ENCODE measurements at regions not wholly inside any gene's neighbourhood (a gene's known extent, or its start where the extent isn't known, plus 50 kb on each side); places are given as distances from the start of the nearest gene placed in this dataset.
"Not testable (repeated sequence)": the region's sequence is repeated elsewhere in the genome, so short reads cannot be mapped to it uniquely, and the experiment has no call there.

GRCh38 chr9:126057121-126057825, 269.4 kb upstream of the MVB12B start:
- DNase-seq = peak; percentile 90

GRCh38 chr9:126058011-126058531, 268.6 kb upstream of the MVB12B start:
- peak; percentile 91 for DNase-seq

GRCh38 chr9:126058591-126058990, 268.0 kb upstream of the MVB12B start:
- DNase-seq = peak; percentile 91

GRCh38 chr9:126061575-126061974, 265.1 kb upstream of the MVB12B start:
- DNase-seq = no peak

DNA sequence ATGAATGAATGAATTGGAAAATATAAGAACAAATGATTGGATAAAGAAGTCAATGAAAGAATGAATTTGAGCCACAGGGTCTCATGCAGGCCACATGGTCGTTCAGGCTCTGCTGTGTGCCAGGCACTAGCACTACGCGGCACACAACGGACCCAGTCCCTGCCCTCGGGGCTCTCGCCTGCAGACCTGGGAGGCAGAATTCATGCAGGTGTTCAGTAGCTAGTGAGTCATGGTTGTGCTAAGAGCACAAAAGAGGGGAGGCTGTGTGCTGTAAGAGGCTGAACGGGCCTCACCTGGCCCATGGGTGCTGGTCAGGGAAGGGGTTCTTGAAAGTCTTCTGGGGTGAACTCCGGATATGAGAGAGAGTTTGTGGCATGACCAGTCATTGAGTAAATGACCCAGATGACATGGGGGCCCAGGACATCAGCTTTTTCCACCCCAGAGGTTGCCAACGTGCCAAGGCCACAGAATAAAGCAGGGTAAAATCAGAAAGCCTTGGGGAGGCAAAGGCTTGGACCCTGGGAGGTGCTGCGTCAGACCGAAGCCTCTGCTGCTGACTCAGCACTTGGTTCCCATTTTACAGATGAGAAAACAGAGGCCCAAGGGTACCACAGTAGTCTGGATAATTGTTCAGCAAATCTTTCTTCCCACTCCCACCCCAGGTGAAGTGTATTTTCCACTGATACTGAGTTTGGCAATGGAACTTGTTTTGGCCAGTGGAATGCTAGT, 264.3 kb upstream of the MVB12B start:
- DNase-seq = no peak

GRCh38 chr9:126063326-126063725, 263.3 kb upstream of the MVB12B start:
- DNase-seq = no peak

DNA sequence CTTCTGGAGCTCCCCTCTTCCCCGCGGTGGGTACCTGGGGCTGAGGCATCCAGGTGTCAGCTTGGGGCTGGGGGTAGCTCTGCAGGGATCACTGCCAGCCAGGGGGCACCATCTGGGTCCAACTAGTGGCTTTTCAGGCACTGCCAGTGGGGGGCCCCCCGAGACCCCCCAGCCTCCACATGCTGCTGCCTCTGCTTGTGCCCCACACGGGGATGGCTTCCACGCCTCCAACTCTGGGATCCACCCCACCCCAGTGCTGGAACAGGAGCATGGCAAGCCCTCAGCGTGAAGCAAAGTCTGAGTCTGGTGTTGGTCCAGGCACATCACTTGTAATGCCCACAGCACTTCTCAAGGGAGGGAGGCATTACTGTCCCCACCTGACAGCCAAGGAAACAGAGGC, 260.5 kb upstream of the MVB12B start:
- DNase-seq = no peak

- no peak for DNase-seq
Observed at GRCh38 chr9:126067031-126067734, 259.4 kb upstream of the MVB12B start.

DNA sequence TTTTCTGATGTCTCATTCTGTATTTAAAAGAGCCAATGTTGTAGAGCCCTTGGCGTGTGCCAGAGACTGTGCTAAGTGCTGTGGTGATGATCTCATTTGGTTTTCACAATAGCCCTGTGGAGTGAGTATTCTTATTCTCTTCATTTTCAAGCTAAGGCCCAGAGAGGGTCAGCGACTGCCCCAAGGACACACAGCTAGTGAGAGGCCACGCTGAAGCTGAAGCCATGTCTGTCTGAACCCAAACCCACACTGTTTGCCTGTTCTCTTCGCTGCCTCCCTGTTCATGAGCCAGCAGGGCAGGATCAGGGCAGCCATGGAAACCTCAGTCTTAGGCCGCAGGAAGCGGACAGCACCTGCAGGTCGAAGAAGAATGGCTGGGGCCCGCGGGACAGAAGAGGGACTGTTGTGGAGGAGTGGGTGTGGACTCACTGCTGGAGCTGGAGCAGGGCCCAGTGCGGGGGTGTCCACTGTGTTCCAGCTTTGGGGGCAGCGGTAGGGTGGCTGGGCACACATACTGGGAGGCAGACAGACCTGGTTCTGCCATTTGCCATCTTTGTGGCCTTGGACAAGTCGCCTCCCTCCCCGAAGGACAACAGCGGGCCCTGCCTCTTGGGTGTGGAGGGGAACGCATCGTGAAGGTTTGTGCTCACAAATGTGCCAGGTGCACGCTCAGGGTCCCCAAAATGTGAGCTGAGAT, 257.9 kb upstream of the MVB12B start:
- DNase-seq = no peak

DNA sequence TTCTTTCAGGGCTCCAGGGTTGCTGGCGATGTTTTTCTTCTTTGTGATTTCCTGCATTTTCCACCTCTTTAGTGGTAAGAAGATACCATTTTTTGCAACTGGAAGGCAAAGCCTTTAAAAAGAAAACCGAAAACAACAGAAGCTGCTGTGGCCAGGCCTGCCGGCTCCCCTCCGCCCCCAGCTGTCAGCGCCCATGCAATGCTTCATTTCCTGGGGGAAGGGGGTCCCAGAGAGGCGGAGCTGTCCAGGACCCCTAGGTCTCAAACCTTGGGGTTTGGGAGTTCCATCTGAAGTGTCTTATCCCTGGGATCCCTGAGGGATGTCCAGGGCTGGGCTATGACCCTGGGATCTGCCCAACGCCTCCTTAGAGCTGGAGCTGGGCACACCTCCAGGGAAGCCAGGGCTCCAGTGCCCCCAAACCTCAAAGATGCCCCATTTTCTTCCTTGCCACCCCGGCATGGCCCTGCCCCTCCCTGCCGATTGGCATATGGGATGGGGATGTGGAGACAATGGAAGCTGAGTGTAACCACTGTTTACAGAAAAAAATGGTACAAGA, 257.2 kb upstream of the MVB12B start:
- DNase-seq = no peak

DNA sequence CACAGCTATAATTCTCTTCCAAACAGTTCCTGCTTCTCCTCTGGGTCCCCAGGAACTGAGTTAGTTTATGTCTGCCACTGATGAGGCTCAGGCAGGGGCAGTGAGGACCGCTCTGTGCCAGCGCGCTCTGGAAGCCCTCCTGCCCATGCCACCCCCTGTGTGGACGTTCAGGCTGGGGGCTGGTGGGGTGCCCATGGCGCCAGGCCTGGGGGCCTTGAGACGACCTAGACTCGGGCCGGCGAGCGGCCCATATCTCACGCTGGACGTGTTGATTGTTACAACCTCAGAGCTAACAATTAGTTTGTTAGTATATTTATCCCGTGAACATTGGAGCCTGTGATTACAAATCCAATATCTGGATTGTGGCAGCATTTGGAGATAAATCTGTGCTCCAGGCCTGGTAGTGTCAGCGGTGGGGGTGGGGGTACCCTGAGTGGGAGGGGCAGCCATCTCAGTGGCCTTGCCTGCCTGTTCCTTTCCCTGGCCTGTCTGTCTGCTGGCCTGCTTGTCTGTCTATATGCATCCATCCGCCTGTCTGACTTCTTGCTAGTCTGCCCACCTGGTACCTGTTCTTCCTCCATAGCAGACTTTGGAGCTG, 256.5 kb upstream of the MVB12B start:
- DNase-seq = no peak

DNA sequence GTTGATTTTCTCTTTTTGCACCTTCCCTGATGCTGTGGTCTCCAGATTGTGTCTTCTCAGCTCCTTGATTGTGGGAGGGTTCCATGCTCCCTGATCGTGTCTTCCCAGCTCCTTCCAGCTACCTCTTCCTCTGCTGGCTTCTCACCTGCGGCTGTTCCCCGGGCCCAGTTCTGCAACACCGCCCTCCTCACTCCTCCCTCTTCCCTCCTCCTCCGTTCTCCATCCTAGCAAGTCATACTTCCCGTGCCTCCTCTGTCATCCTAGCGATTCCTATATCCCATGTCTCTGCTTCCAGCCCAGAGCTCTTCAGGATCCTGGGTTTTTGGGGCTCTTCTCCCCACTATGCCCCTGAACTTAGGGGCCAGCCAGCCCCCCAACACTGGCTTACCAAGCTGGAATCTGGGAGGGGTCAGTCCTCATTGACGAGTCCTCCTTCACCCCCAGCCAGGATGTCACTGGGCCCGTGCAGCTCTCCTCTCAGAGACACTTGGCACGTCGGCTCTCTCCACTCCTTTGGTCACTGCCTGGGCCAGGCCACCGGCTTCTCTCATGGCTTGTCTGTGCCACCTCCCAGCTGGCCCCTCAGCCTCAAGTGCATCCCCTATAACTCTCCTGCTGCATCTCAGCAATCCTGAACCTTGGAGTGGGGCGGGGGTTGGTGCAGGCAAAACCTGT, 255.4 kb upstream of the MVB12B start:
- no peak for DNase-seq

- not testable (repeated sequence) for DNase-seq
Observed at GRCh38 chr9:126077656-126078055, 249.0 kb upstream of the MVB12B start.

- DNase-seq = no peak
Observed at GRCh38 chr9:126080641-126081040, 246.0 kb upstream of the MVB12B start.

DNA sequence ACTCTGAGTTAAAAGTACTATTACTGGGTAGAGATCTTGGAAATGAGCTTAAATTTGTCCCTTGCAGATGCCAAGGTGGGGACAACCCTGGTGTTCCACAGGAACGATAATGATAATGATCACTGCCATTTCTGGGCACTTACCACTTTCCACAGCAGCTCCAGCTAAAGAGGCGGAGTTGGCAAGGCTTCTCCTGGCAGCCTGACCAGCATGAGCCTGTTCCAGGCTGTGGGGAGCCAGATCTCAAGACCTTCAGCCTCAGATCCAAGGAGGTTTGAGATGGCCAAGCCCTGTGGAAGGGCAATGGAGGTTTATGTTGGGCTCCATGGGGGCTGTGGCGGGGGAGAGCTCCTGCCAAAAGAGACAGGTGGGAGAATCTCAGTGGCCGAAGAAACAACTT, 244.9 kb upstream of the MVB12B start:
- DNase-seq = no peak

DNA sequence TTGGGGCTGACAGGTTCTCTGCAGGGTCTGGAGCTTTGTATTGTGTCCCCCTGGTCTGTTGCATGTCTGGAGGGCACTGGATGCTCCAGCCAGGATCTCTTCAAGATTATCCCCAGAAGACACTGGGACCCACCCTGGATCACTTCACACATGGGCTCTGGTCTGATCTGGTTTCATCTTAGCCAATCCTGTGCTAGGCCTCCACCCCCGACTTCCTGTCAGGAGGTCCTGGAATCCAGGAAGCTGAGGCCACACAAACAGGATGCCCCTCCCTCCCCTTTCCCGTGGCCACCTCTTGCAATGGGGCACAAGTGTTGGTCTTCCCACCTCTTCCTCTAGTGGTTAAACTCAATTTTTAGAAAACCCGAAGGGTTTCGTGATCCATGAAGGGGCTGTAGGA, 242.6 kb upstream of the MVB12B start:
- DNase-seq = no peak

GRCh38 chr9:126084696-126085095, 241.9 kb upstream of the MVB12B start:
- DNase-seq = no peak

DNA sequence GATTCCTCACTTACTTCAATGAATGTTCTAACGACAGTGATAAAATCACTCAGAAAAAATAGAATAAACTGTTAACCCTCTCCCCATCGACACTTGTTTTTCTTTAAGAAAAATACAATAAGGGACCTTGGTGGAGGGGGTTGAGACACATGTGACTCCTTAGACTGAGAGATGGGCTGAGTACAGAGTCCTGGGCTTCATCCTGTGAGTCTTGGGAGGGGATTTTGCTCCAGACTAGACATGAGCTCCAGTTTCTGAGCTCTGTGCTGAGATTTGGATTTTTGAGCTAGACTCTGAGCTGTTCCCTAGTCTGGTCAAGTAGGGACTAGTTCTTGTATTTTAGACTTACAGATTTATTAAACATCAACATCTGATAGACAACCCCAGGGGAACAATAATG, 241.5 kb upstream of the MVB12B start:
- DNase-seq = no peak

DNA sequence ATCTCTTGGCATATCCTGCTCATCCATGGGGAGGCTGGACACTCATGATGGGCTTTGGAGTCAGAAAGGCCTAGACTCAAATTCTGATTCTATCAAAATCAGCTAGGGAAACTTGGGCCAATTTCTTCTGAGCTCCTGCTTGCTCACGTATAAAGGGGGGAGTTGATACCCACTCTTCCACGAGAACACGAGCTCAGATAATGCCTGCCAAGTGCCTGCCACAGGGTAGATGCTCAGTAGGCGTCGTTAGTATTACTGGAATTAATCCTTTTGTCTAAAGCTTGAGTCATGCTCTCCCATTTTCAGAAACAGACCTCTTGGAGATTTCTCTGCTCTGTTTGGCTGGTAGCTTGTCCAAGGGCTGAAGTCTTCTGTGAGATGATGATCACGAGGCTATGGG, 238.3 kb upstream of the MVB12B start:
- DNase-seq = no peak

- DNase-seq = no peak
Observed at GRCh38 chr9:126089789-126090188, 236.8 kb upstream of the MVB12B start.

DNA sequence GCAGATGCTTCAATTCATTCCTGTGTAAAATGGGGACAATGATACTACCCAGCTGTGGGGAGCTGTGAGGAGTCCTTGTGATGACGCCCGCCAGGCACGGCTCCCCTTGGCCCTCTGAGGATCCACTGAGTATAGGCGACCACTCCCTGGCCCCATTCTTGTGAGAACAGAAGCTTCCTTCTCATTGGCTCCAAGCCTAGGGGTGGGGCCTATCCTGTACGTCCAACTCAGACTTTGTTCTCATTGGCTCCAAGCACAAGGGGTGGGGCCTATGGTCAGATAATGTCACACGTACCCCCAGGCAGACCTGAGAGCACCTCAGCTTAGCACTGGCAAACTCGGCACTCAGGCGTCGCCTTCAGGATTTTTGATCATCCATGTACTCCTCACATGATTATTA, 232.9 kb upstream of the MVB12B start:
- no peak for DNase-seq
